ENCODE measurements at regions not wholly inside any gene's neighbourhood (a gene's known extent, or its start where the extent isn't known, plus 50 kb on each side); places are given as distances from the start of the nearest gene placed in this dataset.

DNA sequence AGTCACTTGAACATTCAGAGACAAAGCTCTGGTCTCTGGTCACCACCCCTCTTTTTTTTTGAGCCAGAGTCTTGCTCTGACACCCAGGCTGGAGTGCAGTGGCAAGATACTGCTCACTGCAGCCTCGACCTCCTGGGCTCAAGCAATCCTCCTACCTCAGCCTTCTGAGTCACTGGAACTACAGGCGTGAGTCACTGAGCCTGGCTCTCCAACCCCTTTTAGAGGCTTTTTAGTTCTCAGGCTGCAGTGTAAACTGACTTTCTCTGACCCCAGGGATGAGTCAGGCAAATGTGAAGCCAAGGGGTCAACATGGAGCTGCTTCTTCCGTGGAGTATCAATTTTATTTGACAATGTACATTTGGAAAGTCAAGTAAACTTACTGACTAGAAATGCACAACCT, 229.2 kb downstream of the PTTG2 start:
- no peak for DNase-seq

DNA sequence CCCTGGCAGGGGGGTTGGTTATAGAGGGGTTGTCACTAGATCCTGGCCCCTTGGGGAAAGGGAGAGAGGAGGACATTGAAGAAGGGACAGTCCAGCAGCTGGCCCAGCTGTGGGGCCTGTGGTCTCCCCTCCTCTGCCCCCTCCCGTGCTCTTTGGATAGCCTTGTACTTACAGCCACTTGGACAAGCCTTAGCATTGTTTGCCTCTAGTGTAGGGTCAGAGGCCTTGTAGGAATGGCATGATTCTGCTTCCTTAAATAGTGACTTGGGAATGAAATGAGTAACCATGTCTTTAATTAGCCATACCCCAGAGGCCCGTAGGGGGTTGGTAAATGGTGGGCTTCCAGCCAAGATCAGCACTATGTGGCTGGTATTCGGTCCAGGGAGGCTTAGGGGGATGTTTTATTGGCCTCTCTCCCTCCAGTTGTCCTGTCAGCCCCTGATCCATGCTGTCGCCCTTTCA, 230.6 kb downstream of the PTTG2 start:
- DNase-seq, result no peak

- DNase-seq, result no peak
These were observed 232.3 kb downstream of the PTTG2 start for GRCh38 chr4:38192516-38192915.

GRCh38 chr4:38193236-38193863, 233.2 kb downstream of the PTTG2 start:
- no peak for DNase-seq

- no peak for DNase-seq
These were observed 233.9 kb downstream of the PTTG2 start for GRCh38 chr4:38194047-38194602.

DNA sequence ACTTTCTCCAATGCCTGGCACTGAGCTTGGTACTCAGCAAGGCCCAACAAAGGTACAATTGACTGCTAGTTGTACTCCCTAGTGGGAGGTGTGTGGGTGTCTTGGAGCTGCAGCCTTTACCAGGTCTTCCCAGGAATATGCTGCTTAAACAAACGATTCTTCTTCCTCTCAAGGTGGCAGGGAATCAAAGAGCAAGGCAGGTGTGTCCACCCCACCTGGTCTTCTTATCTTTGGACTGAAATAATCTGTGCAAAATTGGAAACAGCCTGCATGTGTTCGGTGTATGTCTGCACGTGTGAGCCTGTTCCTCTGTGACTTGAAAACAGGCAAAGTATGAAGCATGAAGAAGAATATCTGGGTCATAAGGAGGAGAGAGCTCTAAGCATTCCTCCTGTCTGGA, 235.3 kb downstream of the PTTG2 start:
- DNase-seq, result no peak

GRCh38 chr4:38195911-38196310, 235.7 kb downstream of the PTTG2 start:
- DNase-seq, result no peak

- DNase-seq, result peak in 1 of 6 experiments; percentile 3
These were observed 242.0 kb downstream of the PTTG2 start for GRCh38 chr4:38202242-38202641.

GRCh38 chr4:38203609-38204008, 243.4 kb downstream of the PTTG2 start:
- DNase-seq, result no peak

DNA sequence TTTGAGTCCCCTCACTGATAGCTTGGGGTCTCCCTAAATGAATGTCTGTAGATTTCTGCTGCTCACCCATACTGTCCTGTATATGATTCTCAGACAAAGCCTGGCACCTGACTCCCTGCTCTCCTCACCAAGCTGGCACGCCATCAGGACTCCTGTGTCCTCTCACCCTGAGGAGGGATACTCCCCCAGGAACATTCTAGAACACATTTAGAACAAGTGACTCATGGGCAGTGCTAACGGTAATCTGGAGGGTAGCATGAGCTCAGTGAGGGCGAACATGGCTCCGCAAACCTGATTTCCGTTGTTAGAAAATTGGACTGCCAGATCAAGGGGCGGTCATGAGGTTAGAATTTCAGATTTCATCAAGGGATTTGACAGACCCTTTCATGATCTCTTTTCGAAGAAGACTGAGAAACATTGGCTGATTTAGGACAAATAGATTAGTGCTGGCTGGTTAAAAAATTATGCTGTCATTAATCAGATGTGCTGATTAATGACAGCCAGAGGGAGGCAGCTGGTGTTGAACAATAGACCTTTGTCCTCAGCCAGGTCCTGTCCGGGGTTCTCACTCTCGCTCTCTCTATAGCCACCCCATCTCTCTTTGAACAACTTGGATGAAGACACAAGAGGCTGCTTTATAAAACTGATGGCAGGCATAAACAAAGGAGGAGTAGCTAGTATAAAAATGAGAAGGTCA, 244.3 kb downstream of the PTTG2 start:
- no peak for DNase-seq

DNA sequence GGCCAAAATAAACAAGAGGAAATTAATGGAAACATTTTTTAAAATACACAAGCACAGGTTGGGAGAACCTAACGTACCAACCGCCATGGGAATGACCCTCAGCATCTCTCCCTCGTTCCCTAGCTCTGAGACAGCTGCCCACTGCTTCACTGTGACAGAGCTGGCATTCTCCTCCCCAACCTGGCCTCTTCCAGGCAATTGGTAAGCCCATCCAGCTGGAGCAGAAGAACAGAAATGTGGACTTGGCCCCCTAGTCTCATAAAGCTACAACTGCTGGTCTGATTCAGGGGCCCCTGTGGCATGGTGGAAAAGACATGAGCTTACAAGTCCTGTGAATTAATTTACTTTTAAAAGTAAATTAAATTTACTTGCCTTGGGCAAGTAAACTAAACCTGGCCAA, 245.1 kb downstream of the PTTG2 start:
- DNase-seq, result no peak

DNA sequence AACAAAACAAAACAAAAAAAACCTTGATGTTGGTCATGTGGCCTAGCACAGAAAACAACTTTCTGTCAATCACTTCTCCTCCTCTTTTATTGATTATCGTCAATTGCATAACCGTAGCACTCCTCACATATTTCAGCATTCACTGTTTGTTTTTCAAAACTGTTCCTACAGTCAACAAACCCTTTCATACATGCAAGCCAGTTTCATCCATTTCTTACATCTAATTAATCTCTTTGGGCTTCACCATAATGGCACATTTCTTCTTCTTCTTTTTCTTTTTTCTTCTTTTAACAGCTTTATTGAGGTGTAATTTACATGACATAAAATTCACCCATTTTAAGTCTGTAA, 246.9 kb downstream of the PTTG2 start:
- DNase-seq, result no peak

- DNase-seq, result no peak
These were observed 249.5 kb downstream of the PTTG2 start for GRCh38 chr4:38209654-38210053.

DNA sequence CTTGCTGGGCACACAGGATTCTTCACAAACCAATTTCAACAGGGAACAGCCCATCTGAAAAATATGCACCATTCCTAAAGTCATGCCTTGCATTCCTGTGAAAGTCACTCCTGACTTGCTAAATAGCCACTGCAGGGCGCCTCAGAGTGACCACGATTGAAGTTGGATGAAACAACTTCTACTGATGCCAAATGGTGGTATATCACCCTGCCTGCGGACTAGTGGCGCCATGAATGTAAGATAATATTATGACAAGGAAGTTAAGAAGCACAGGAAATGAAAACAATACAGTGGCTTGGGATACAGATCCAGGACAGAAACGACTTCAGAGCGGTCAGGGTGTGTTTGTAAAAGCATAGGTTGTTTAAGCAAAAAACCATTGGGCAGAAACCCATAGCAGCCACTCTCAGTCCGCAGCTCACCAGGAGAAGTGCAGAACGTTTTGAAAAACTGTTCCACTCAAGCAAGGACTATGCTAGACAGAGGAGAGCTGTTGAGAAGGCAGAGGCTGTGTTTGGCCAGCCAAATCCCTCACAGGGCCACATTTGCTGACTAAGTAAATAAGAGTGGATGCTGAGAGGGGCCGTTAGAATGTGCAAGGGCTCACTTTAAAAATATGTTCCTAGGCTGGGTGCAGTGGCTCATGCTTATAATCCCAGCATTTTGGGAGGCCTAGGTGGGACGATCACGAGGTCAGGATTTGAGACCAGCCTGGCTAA, 250.4 kb downstream of the PTTG2 start:
- DNase-seq, result no peak

GRCh38 chr4:38211885-38212284, 251.7 kb downstream of the PTTG2 start:
- DNase-seq, result no peak

DNA sequence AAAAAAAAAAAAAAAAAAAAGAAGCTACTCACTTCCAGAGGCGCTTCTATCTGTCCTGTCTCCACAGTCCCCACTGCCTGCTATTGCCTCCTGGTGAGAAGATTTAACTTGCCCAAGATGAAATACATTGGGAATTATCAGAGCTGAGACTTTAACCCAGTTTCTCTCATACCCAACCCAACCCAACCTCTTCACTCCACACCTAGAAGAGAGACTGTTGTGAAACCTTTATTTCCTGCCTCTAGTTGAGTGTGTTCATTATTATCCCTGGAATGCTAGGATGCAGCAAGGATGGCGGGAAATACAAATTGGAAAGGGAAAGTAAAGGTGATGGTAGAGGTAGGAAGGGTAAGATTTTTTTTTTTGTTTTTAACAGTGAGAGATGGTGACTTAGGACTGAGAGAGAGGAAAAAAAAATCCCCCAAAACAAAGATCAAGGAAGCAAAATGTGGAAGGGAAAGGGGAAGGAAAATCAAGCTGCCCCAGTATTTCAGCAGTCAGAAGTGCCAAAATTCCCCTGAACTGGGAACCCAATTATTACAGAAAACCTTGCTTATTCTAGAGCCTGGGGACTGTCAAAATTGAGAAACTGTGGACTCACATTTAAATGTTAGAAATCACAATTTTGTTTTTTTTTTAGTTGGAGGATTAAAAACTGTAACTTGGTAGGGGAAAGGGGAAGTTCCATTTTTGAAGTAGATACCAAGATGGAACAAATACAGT, 253.0 kb downstream of the PTTG2 start:
- DNase-seq, result no peak

DNA sequence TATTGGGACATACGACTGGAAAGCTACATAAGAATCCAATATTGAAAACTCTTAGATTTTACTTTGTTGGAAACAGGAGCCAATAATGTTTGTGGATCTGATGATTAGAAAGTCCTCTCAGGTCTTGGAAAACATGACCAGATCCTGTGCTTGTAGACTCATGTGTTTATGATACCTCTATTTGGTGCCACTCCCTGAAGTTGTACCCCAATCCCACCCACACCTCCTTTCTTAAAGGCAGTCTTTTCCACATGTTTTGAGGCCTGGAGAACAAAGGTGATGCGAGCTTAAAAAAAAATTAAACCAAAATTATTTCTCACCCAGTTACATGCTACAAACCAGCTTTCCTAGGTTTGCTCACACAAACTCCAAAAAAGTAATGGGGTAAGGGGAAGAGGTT, 262.7 kb downstream of the PTTG2 start:
- DNase-seq, result no peak

DNA sequence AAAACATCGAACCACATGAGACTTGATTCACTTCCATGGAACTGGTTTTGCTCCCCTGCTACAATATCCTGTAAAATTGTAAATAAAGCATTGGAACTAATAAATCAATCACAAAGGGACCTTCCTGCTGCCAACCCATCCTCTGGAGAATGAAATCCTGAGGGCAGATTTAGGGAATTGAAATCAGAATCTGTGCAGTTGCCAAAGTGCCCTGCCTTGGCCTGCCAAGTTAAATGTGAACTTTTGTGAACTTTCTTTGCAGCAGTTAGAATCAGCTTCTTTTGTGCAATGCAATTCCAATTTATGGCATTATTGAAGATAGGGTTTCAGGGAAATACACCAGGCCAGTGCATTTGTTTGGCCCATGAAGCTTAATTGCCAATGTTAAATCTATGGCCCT, 263.1 kb downstream of the PTTG2 start:
- no peak for DNase-seq

- DNase-seq, result no peak
These were observed 263.6 kb downstream of the PTTG2 start for GRCh38 chr4:38223782-38224236.

- DNase-seq, result no peak
These were observed 264.7 kb downstream of the PTTG2 start for GRCh38 chr4:38224850-38225249.

DNA sequence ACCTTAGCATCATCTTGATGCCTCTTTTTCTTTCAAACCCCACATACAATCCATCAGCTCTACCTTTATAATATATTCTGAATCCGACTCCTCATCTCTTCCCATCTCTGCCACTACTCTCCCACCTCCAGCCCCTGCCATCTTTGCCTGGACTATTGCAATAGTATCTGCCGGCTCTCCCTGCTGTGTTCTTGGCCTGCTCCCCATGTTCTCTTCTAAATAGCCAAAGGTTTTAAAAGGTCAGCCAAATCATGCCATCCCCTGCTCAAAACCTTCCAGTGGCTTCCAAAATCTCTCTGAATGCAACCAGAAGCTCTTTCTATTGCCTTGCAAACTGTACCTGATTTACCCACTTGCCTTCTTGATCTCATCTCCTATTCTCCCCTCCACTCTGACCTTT, 266.0 kb downstream of the PTTG2 start:
- no peak for DNase-seq

DNA sequence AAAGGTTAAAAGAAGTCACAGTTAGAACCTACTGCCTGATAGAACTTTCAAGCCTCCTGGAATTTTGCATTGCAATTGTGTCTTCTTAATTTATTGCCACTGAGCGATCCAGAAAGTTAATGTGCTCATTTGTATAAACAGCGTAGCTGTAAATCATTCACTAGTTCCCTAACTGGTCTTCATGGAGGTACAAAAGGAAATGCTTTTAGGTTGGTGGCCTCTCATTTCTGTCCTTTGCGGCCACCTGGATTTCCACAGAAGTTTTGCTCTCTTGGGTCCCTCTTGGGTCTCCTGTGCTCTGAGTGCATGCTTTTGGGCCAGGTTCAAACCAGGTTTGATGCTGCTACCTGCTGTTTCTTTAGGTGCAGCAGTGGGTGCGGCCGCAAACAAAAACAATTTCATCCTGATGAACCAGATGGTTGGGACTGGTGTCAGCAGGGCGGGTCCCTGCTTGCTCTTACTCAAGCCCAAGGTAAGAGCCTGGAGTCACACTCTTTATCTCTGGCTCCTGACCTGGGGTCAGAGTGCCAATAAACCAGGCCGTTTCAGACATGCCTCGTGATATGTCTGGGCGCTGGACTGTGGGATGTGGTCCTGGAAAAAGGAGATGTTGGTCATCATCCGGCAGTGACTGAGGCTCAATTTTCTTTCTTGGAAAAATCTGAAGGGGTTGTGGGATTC, 270.1 kb downstream of the PTTG2 start:
- no peak for DNase-seq
